Ishikawa (cell line): ENCODE measurements at regions not wholly inside any gene's neighbourhood (a gene's known extent, or its start where the extent isn't known, plus 50 kb on each side); places are given as distances from the start of the nearest gene placed in this dataset.

Source experiments
- CEBPB ChIP-seq: IDR thresholded peaks from 2 replicates; pipeline ENCODE4 v1.6.1; 2012
- CREB1 ChIP-seq: IDR thresholded peaks from 2 replicates; pipeline ENCODE4 v1.6.1; 2012; ENCODE audit warnings: low read depth
- EGR1 ChIP-seq: IDR thresholded peaks from 2 replicates; pipeline ENCODE4 v1.6.1; 2012
- EP300 ChIP-seq: IDR thresholded peaks from 2 replicates; pipeline ENCODE4 v1.6.1; 2012; ENCODE audit warnings: borderline replicate concordance
- FOXM1 ChIP-seq: IDR thresholded peaks from 2 replicates; pipeline ENCODE4 v1.6.1; 2012; ENCODE audit warnings: low read depth, borderline replicate concordance
- NFIC ChIP-seq: IDR thresholded peaks from 2 replicates; pipeline ENCODE4 v1.6.1; 2012
- RAD21 ChIP-seq: IDR thresholded peaks from 2 replicates; pipeline ENCODE4 v1.6.1; 2012; ENCODE audit warnings: low read depth
- TAF1 ChIP-seq: IDR thresholded peaks from 2 replicates; pipeline ENCODE4 v1.6.1; 2012; ENCODE audit warnings: low read depth, mild to moderate bottlenecking
- TCF12 ChIP-seq: IDR thresholded peaks from 2 replicates; pipeline ENCODE4 v1.6.1; 2012; ENCODE audit warnings: low read depth
- TEAD4 ChIP-seq: IDR thresholded peaks from 2 replicates; pipeline ENCODE4 v1.6.1; 2012
- YY1 ChIP-seq: IDR thresholded peaks from 2 replicates; pipeline ENCODE4 v1.6.1; 2012; ENCODE audit warnings: low read depth
- ZBTB7A ChIP-seq: IDR thresholded peaks from 2 replicates; pipeline ENCODE4 v1.6.1; 2012; ENCODE audit warnings: low read depth
- TF ChIP-seq, protein P1 (sequence below): IDR thresholded peaks from 2 replicates; pipeline ENCODE4 v1.6.1; 2012
- TF ChIP-seq, protein P2 (sequence below): IDR thresholded peaks from 2 replicates; pipeline ENCODE4 v1.6.1; 2012
- TF ChIP-seq, protein P3 (sequence below): IDR thresholded peaks from 2 replicates; pipeline ENCODE4 v1.6.1; 2012; ENCODE audit warnings: low read depth, mild to moderate bottlenecking

DNA sequence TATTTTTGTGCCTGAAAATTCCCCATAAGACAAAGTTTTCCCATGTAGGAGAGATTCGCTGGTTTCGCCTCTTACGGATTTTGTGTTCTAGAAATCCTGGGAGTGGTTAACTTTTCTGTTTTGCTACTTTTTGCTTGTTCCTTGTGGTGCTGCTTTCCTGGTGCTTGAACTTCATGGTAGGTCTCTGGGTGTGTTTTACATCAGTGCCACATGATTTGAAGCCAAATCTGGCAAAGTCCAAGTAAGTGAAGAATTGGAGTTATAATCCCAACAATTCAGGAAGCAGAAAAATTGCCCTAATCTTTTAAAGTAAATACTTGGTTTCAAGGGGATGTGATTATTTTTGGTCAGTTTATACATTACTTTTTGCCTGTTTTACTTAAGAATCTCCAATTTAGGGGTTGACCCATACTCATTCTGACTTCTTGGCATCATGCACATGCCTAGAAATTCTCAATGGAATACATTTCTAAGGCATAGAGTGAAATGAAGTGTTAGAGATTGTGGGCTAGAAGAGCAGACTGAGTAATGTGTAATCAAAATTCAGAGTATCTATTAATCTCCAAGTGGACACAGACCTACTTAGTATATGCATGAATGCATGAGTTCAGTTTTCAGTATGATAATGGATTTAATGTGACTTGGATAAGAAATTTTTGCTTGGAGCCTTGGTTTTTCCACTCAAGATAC lies 189.7 kb downstream of the CSNK1G3 start:
- TF ChIP-seq YY1 (no peak), CREB1 (no peak), EGR1 (no peak), TCF12 (no peak), TAF1 (no peak), NFIC (no peak), EP300 (no peak), TEAD4 (no peak), CEBPB (no peak), FOXM1 (no peak), ZBTB7A (no peak), RAD21 (no peak)
- TF ChIP-seq, protein P1, sequence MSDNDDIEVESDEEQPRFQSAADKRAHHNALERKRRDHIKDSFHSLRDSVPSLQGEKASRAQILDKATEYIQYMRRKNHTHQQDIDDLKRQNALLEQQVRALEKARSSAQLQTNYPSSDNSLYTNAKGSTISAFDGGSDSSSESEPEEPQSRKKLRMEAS, result no peak
- TF ChIP-seq, protein P2, sequence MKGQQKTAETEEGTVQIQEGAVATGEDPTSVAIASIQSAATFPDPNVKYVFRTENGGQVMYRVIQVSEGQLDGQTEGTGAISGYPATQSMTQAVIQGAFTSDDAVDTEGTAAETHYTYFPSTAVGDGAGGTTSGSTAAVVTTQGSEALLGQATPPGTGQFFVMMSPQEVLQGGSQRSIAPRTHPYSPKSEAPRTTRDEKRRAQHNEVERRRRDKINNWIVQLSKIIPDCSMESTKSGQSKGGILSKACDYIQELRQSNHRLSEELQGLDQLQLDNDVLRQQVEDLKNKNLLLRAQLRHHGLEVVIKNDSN, result no peak
- TF ChIP-seq, protein P3, sequence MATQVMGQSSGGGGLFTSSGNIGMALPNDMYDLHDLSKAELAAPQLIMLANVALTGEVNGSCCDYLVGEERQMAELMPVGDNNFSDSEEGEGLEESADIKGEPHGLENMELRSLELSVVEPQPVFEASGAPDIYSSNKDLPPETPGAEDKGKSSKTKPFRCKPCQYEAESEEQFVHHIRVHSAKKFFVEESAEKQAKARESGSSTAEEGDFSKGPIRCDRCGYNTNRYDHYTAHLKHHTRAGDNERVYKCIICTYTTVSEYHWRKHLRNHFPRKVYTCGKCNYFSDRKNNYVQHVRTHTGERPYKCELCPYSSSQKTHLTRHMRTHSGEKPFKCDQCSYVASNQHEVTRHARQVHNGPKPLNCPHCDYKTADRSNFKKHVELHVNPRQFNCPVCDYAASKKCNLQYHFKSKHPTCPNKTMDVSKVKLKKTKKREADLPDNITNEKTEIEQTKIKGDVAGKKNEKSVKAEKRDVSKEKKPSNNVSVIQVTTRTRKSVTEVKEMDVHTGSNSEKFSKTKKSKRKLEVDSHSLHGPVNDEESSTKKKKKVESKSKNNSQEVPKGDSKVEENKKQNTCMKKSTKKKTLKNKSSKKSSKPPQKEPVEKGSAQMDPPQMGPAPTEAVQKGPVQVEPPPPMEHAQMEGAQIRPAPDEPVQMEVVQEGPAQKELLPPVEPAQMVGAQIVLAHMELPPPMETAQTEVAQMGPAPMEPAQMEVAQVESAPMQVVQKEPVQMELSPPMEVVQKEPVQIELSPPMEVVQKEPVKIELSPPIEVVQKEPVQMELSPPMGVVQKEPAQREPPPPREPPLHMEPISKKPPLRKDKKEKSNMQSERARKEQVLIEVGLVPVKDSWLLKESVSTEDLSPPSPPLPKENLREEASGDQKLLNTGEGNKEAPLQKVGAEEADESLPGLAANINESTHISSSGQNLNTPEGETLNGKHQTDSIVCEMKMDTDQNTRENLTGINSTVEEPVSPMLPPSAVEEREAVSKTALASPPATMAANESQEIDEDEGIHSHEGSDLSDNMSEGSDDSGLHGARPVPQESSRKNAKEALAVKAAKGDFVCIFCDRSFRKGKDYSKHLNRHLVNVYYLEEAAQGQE, result no peak

DNA sequence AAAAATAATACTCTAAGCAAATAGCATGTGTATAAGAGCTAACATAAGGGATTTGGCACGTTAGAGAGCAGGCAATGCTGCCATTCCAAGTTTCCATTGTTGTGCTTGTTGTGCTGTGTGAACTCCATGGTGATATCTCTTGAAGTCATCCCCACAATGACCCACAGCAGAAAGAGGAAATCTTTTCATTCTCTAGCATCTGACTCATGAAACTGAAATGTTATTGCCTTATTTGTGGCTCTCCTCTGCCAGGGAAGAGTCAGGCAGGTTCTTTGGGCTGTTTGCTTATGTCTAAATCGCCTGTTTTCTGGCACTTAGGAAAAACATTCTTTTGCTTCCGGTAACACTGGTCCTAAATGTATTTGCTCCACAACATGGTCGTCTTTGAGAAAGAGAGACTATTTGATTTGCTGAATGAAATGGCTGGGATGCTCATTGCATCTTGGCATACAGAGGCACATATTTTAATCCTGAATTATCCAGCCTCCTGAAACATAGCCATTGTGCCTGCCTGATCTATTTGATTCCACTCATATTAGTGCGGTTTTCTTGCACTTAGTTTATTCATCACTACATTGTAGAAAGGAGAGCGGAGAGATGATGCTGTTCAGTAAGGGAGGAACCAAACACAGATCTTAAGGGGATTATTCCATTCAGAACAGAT lies 188.8 kb downstream of the CSNK1G3 start:
- TF ChIP-seq, protein P2, result no peak
- TF ChIP-seq ZBTB7A (no peak), FOXM1 (no peak), CEBPB (no peak), RAD21 (no peak), TCF12 (no peak), TAF1 (no peak), EP300 (no peak), TEAD4 (no peak), CREB1 (no peak), NFIC (no peak), EGR1 (no peak), YY1 (no peak)
- TF ChIP-seq, protein P3, result no peak
- TF ChIP-seq, protein P1, result no peak

DNA sequence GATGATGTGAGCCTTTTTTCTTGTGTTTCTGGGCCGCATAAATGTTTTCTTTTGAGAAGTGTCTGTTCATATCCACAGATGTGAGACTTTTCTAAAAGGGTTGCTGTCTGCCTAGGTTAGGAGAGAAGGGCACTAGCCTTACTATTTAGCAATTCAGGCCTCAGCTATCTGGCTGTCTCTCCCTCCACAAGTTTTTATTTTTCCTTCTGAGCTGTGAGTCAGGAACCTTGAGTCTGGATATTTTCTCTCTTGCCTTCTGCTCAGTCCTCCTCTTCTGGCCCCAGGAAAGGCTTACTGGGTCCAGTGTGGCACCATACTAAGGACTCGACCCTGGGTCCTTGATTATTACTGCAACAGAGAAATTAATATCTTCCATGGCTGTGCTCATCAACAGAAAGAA lies 187.6 kb downstream of the CSNK1G3 start:
- no peak for TF ChIP-seq EGR1
- no peak for TF ChIP-seq FOXM1
- no peak for TF ChIP-seq YY1
- TF ChIP-seq, protein P2, result no peak
- TF ChIP-seq ZBTB7A, result no peak
- TF ChIP-seq TEAD4, result no peak
- TF ChIP-seq NFIC, result no peak
- TF ChIP-seq RAD21, result no peak
- no peak for TF ChIP-seq CEBPB
- no peak for TF ChIP-seq TCF12
- TF ChIP-seq, protein P3, result no peak
- no peak for TF ChIP-seq TAF1
- no peak for TF ChIP-seq EP300
- TF ChIP-seq CREB1, result no peak
- TF ChIP-seq, protein P1, result no peak
